NCI-H2171 treated with DMSO at 0.1 percent for 48 hours (cell line): ENCODE measurements at regions not wholly inside any gene's neighbourhood (a gene's known extent, or its start where the extent isn't known, plus 50 kb on each side); places are given as distances from the start of the nearest gene placed in this dataset.
"Not testable (repeated sequence)": the region's sequence is repeated elsewhere in the genome, so short reads cannot be mapped to it uniquely, and the experiment has no call there.

Experiments used
- DNase-seq: peaks from one replicate; lab custom pipeline; 2025; lab: John Stamatoyannopoulos, UW

GRCh38 chr4:18669390-18669789 is 647.8 kb upstream of the LCORL start:
- no peak for DNase-seq

GRCh38 chr4:18666322-18666721 is 644.8 kb upstream of the LCORL start:
- DNase-seq = no peak

- no peak for DNase-seq
Observed at GRCh38 chr4:18664171-18664570, 642.6 kb upstream of the LCORL start.

- no peak for DNase-seq
Observed at GRCh38 chr4:18645351-18645750, 623.8 kb upstream of the LCORL start.

GRCh38 chr4:18641334-18641733 is 619.8 kb upstream of the LCORL start:
- DNase-seq = no peak

- no peak for DNase-seq
Observed at GRCh38 chr4:18638031-18638430, 616.5 kb upstream of the LCORL start.

GRCh38 chr4:18636001-18636585 is 614.5 kb upstream of the LCORL start:
- DNase-seq = no peak

GRCh38 chr4:18635531-18635930 is 614.0 kb upstream of the LCORL start:
- DNase-seq = no peak

- no peak for DNase-seq
Observed at GRCh38 chr4:18631586-18631985, 610.0 kb upstream of the LCORL start.

GRCh38 chr4:18630218-18631110 is 608.9 kb upstream of the LCORL start:
- DNase-seq = no peak

GRCh38 chr4:18627447-18628005 is 606.0 kb upstream of the LCORL start:
- DNase-seq = no peak

GRCh38 chr4:18626996-18627395 is 605.4 kb upstream of the LCORL start:
- no peak for DNase-seq

- no peak for DNase-seq
Observed at GRCh38 chr4:18626366-18626765, 604.8 kb upstream of the LCORL start.

- DNase-seq = no peak
Observed at GRCh38 chr4:18621186-18621585, 599.6 kb upstream of the LCORL start.

- no peak for DNase-seq
Observed at GRCh38 chr4:18616720-18617119, 595.2 kb upstream of the LCORL start.

GRCh38 chr4:18611026-18611425 is 589.5 kb upstream of the LCORL start:
- no peak for DNase-seq

GRCh38 chr4:18608908-18609533 is 587.5 kb upstream of the LCORL start:
- no peak for DNase-seq

- not testable (repeated sequence) for DNase-seq
Observed at GRCh38 chr4:18602610-18603009, 581.1 kb upstream of the LCORL start.

- peak; percentile 57 for DNase-seq
Observed at GRCh38 chr4:18593297-18594002, 571.9 kb upstream of the LCORL start.

- DNase-seq = no peak
Observed at GRCh38 chr4:18582841-18583240, 561.3 kb upstream of the LCORL start.

GRCh38 chr4:18578307-18578706 is 556.8 kb upstream of the LCORL start:
- DNase-seq = no peak

GRCh38 chr4:18572481-18572880 is 550.9 kb upstream of the LCORL start:
- DNase-seq = no peak
